Liver (tissue), 3 donors: ENCODE measurements at regions not wholly inside any gene's neighbourhood (a gene's known extent, or its start where the extent isn't known, plus 50 kb on each side); places are given as distances from the start of the nearest gene placed in this dataset.
"Not testable (repeated sequence)": the region's sequence is repeated elsewhere in the genome, so short reads cannot be mapped to it uniquely, and the experiment has no call there.

Source experiments
- EGR1 ChIP-seq, 2 donors: IDR thresholded peaks; 2 replicates each; pipeline ENCODE4 v1.6.1; 2016 to 2018; ENCODE audit warnings: antibody characterized with exemption in 2 of 2, low read depth in 2 of 2
- FOXA1 ChIP-seq: IDR thresholded peaks from 2 replicates; pipeline ENCODE4 v1.6.1; 2016; ENCODE audit warnings: antibody characterized with exemption
- FOXA2 ChIP-seq: IDR thresholded peaks from 2 replicates; pipeline ENCODE4 v1.6.1; 2016; ENCODE audit warnings: antibody characterized with exemption
- HNF4A ChIP-seq, 2 donors: conservative IDR thresholded peaks; 2 replicates each; pipeline ENCODE4 v1.6.1; 2016; ENCODE audit warnings: antibody characterized with exemption in 2 of 2, mild to moderate bottlenecking in 2 of 2
- JUND ChIP-seq, 2 donors: IDR thresholded peaks; 2 replicates each; pipeline ENCODE4 v1.6.1; 2016; ENCODE audit warnings: antibody characterized with exemption in 2 of 2
- RAD21 ChIP-seq, 2 donors: IDR thresholded peaks; 2 replicates each; pipeline ENCODE4 v1.6.1; 2016; ENCODE audit warnings: antibody characterized with exemption in 2 of 2, mild to moderate bottlenecking in 2 of 2
- RXRA ChIP-seq, 2 donors: IDR thresholded peaks; 2 replicates each; pipeline ENCODE4 v1.6.1; 2017 to 2018; ENCODE audit warnings: antibody characterized with exemption in 2 of 2, mild to moderate bottlenecking in 1 of 2
- TAF1 ChIP-seq: conservative IDR thresholded peaks from 2 replicates; pipeline ENCODE4 v1.6.1; 2016; ENCODE audit warnings: antibody characterized with exemption, mild to moderate bottlenecking
- YY1 ChIP-seq: IDR thresholded peaks from 2 replicates; pipeline ENCODE4 v1.6.1; 2016; ENCODE audit warnings: antibody characterized with exemption, mild to moderate bottlenecking
- TF ChIP-seq, protein P1 (sequence below): IDR thresholded peaks from 2 replicates; pipeline ENCODE4 v1.6.1; 2016; ENCODE audit warnings: antibody characterized with exemption, mild to moderate bottlenecking
- TF ChIP-seq, protein P2 (sequence below): fragments of 150-350 bp; IDR thresholded peaks from 2 replicates; pipeline ENCODE4 v1.5.1; 2017; ENCODE audit warnings: improper control_type of control experiment, low read depth, low read length; ENCODE audit not compliant: missing input control
- TF ChIP-seq, protein P3 (sequence below): IDR thresholded peaks from 2 replicates; pipeline ENCODE4 v1.6.1; 2016; ENCODE audit warnings: antibody characterized with exemption
- TF ChIP-seq, protein P4 (sequence below): IDR thresholded peaks from 2 replicates; pipeline ENCODE4 v1.6.1; 2016; ENCODE audit warnings: antibody characterized with exemption
- TF ChIP-seq, protein P5 (sequence below): IDR thresholded peaks from 2 replicates; pipeline ENCODE4 v1.6.1; 2016; ENCODE audit warnings: antibody characterized with exemption
- donor health status: healthy.
- donor health status: healthy.

DNA sequence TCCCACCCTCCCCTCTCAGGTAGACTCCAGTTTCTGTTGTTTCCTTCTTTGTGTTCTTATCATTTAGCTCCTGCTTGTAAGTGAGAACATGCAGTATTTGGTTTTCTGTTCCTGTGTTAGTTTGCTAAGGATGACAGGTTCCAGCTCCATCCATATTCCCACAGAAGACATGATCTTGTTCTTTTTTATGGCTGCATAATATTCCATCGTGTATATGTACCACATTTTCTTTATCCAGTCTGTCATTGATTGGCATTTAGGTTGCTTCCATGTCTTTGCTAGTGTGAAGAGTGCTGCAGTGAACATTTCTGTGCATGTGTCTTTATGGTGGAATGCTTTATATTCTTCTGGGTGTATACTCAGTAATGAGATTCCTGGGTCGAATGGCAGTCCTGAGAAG is 95.2 kb downstream of the CDC42EP3 start:
- TF ChIP-seq, protein P1, sequence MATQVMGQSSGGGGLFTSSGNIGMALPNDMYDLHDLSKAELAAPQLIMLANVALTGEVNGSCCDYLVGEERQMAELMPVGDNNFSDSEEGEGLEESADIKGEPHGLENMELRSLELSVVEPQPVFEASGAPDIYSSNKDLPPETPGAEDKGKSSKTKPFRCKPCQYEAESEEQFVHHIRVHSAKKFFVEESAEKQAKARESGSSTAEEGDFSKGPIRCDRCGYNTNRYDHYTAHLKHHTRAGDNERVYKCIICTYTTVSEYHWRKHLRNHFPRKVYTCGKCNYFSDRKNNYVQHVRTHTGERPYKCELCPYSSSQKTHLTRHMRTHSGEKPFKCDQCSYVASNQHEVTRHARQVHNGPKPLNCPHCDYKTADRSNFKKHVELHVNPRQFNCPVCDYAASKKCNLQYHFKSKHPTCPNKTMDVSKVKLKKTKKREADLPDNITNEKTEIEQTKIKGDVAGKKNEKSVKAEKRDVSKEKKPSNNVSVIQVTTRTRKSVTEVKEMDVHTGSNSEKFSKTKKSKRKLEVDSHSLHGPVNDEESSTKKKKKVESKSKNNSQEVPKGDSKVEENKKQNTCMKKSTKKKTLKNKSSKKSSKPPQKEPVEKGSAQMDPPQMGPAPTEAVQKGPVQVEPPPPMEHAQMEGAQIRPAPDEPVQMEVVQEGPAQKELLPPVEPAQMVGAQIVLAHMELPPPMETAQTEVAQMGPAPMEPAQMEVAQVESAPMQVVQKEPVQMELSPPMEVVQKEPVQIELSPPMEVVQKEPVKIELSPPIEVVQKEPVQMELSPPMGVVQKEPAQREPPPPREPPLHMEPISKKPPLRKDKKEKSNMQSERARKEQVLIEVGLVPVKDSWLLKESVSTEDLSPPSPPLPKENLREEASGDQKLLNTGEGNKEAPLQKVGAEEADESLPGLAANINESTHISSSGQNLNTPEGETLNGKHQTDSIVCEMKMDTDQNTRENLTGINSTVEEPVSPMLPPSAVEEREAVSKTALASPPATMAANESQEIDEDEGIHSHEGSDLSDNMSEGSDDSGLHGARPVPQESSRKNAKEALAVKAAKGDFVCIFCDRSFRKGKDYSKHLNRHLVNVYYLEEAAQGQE = not testable (repeated sequence)
- TF ChIP-seq, protein P2, sequence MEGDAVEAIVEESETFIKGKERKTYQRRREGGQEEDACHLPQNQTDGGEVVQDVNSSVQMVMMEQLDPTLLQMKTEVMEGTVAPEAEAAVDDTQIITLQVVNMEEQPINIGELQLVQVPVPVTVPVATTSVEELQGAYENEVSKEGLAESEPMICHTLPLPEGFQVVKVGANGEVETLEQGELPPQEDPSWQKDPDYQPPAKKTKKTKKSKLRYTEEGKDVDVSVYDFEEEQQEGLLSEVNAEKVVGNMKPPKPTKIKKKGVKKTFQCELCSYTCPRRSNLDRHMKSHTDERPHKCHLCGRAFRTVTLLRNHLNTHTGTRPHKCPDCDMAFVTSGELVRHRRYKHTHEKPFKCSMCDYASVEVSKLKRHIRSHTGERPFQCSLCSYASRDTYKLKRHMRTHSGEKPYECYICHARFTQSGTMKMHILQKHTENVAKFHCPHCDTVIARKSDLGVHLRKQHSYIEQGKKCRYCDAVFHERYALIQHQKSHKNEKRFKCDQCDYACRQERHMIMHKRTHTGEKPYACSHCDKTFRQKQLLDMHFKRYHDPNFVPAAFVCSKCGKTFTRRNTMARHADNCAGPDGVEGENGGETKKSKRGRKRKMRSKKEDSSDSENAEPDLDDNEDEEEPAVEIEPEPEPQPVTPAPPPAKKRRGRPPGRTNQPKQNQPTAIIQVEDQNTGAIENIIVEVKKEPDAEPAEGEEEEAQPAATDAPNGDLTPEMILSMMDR = not testable (repeated sequence)
- not testable (repeated sequence) for TF ChIP-seq YY1; FOXA2; RAD21 (IDR thresholded peaks at IDR 0.05); JUND (IDR thresholded peaks at IDR 0.05); TAF1; FOXA1; RXRA (IDR thresholded peaks at IDR 0.05); EGR1 (IDR thresholded peaks at IDR 0.05; ENCODE audit: low read depth in 2 of 2); HNF4A (conservative IDR thresholded peaks at IDR 0.05)
- TF ChIP-seq, protein P3, sequence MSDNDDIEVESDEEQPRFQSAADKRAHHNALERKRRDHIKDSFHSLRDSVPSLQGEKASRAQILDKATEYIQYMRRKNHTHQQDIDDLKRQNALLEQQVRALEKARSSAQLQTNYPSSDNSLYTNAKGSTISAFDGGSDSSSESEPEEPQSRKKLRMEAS = not testable (repeated sequence)
- TF ChIP-seq, protein P4, sequence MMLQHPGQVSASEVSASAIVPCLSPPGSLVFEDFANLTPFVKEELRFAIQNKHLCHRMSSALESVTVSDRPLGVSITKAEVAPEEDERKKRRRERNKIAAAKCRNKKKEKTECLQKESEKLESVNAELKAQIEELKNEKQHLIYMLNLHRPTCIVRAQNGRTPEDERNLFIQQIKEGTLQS = not testable (repeated sequence)
- TF ChIP-seq, protein P5, sequence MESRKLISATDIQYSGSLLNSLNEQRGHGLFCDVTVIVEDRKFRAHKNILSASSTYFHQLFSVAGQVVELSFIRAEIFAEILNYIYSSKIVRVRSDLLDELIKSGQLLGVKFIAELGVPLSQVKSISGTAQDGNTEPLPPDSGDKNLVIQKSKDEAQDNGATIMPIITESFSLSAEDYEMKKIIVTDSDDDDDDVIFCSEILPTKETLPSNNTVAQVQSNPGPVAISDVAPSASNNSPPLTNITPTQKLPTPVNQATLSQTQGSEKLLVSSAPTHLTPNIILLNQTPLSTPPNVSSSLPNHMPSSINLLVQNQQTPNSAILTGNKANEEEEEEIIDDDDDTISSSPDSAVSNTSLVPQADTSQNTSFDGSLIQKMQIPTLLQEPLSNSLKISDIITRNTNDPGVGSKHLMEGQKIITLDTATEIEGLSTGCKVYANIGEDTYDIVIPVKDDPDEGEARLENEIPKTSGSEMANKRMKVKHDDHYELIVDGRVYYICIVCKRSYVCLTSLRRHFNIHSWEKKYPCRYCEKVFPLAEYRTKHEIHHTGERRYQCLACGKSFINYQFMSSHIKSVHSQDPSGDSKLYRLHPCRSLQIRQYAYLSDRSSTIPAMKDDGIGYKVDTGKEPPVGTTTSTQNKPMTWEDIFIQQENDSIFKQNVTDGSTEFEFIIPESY = not testable (repeated sequence)
